HG03354 (cell line): ENCODE measurements at regions not wholly inside any gene's neighbourhood (a gene's known extent, or its start where the extent isn't known, plus 50 kb on each side); places are given as distances from the start of the nearest gene placed in this dataset.
"Not testable (repeated sequence)": the region's sequence is repeated elsewhere in the genome, so short reads cannot be mapped to it uniquely, and the experiment has no call there.

Experiments
- ATAC-seq: cut with Tn5 transposase; IDR thresholded peaks from one replicate; pipeline ENCODE4 v1.9.1; 2021; ENCODE audit warnings: mild to moderate bottlenecking; ENCODE audit not compliant: unreplicated experiment, poor library complexity, severe bottlenecking

GRCh38 chr4:62450740-62451139, 1250.6 kb downstream of the ADGRL3 start:
- no peak for ATAC-seq

- no peak for ATAC-seq
These were observed 1249.4 kb downstream of the ADGRL3 start for GRCh38 chr4:62449538-62449937.

- ATAC-seq = no peak
These were observed 1248.8 kb downstream of the ADGRL3 start for GRCh38 chr4:62448911-62449310.

GRCh38 chr4:62439051-62439450, 1238.9 kb downstream of the ADGRL3 start:
- ATAC-seq = no peak

GRCh38 chr4:62434921-62435320, 1234.8 kb downstream of the ADGRL3 start:
- no peak for ATAC-seq

- not testable (repeated sequence) for ATAC-seq
These were observed 1231.5 kb downstream of the ADGRL3 start for GRCh38 chr4:62431513-62432231.

GRCh38 chr4:62429297-62429696, 1229.2 kb downstream of the ADGRL3 start:
- no peak for ATAC-seq

- no peak for ATAC-seq
These were observed 1215.1 kb downstream of the ADGRL3 start for GRCh38 chr4:62415256-62415655.

GRCh38 chr4:62414563-62414962, 1214.4 kb downstream of the ADGRL3 start:
- no peak for ATAC-seq

GRCh38 chr4:62410371-62411003, 1210.4 kb downstream of the ADGRL3 start:
- no peak for ATAC-seq

GRCh38 chr4:62408454-62408853, 1208.3 kb downstream of the ADGRL3 start:
- ATAC-seq = no peak

- ATAC-seq = no peak
These were observed 1207.4 kb downstream of the ADGRL3 start for GRCh38 chr4:62407534-62407933.

GRCh38 chr4:62402088-62402806, 1202.1 kb downstream of the ADGRL3 start:
- no peak for ATAC-seq

- no peak for ATAC-seq
These were observed 1199.1 kb downstream of the ADGRL3 start for GRCh38 chr4:62399242-62399641.

GRCh38 chr4:62398318-62398717, 1198.2 kb downstream of the ADGRL3 start:
- no peak for ATAC-seq

GRCh38 chr4:62394766-62395165, 1194.6 kb downstream of the ADGRL3 start:
- ATAC-seq = no peak

GRCh38 chr4:62387808-62388207, 1187.7 kb downstream of the ADGRL3 start:
- no peak for ATAC-seq

GRCh38 chr4:62377700-62378099, 1177.6 kb downstream of the ADGRL3 start:
- ATAC-seq = no peak

GRCh38 chr4:62377245-62377644, 1177.1 kb downstream of the ADGRL3 start:
- no peak for ATAC-seq

- ATAC-seq = no peak
These were observed 1166.8 kb downstream of the ADGRL3 start for GRCh38 chr4:62366939-62367338.

- no peak for ATAC-seq
These were observed 1160.0 kb downstream of the ADGRL3 start for GRCh38 chr4:62360156-62360545.
